Suprapubic skin (tissue), 4 donors: ENCODE measurements at regions not wholly inside any gene's neighbourhood (a gene's known extent, or its start where the extent isn't known, plus 50 kb on each side); places are given as distances from the start of the nearest gene placed in this dataset.

Source experiments
- EP300 ChIP-seq: sonication (generic); formaldehyde crosslinking; IDR thresholded peaks from one replicate; pipeline ENCODE4 v1.6.1; 2017; ENCODE audit warnings: antibody characterized with exemption
- POLR2A ChIP-seq, 2 donors: fragments of 450-650 bp; IDR thresholded peaks; one replicate each; pipeline ENCODE4 v1.6.1; 2017; ENCODE audit warnings: antibody characterized with exemption in 2 of 2, mild to moderate bottlenecking in 2 of 2, moderate library complexity in 2 of 2
- POLR2AphosphoS5 ChIP-seq, 3 donors: sonication (generic); formaldehyde crosslinking; IDR thresholded peaks; one replicate each; pipeline ENCODE4 v1.6.1; 2017; ENCODE audit warnings: antibody characterized with exemption in 3 of 3
- TF ChIP-seq, protein P1 (sequence below), 2 donors: fragments of 200-600 bp in 1 of 2; fragments of 450-650 bp in 1 of 2; sonication (generic) in 1 of 2; IDR thresholded peaks; one replicate each; pipeline ENCODE4 v1.5.1; 2016 to 2019; ENCODE audit warnings: antibody characterized with exemption in 2 of 2, mild to moderate bottlenecking in 1 of 2, moderate library complexity in 1 of 2

DNA sequence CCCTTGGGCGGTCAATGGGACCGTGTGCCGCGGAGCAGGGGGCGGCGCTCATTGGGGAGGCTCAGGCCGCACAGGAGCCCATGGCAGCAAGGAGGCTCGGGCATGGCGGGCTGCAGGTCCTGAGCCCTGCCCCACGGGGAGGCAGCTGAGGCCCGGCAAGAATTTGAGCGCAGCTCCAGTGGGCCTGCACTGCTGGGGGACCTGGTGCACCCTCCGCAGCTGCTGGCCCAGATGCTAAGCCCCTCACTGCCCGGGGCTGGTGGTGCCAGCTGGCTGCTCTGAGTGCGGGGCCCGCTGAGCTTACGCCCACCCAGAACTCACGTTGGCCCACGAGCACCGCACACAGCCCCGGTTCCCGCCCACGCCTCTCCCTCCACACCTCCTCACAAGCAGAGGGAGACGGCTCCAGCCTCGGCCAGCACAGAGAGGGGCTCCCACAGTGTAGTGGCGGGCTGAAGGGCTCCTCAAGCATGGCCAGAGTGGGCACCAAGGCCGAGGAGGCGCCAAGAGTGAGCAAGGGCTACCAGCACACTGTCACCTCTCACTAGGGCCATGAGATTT, 141.1 kb upstream of the OR13F1 start:
- TF ChIP-seq, protein P1, sequence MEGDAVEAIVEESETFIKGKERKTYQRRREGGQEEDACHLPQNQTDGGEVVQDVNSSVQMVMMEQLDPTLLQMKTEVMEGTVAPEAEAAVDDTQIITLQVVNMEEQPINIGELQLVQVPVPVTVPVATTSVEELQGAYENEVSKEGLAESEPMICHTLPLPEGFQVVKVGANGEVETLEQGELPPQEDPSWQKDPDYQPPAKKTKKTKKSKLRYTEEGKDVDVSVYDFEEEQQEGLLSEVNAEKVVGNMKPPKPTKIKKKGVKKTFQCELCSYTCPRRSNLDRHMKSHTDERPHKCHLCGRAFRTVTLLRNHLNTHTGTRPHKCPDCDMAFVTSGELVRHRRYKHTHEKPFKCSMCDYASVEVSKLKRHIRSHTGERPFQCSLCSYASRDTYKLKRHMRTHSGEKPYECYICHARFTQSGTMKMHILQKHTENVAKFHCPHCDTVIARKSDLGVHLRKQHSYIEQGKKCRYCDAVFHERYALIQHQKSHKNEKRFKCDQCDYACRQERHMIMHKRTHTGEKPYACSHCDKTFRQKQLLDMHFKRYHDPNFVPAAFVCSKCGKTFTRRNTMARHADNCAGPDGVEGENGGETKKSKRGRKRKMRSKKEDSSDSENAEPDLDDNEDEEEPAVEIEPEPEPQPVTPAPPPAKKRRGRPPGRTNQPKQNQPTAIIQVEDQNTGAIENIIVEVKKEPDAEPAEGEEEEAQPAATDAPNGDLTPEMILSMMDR (IDR thresholded peaks at IDR 0.05): no peak
- TF ChIP-seq POLR2A (IDR thresholded peaks at IDR 0.05) (no peak), POLR2AphosphoS5 (IDR thresholded peaks at IDR 0.05) (no peak), EP300 (no peak)
